ENCODE measurements at regions not wholly inside any gene's neighbourhood (a gene's known extent, or its start where the extent isn't known, plus 50 kb on each side); places are given as distances from the start of the nearest gene placed in this dataset.
"Not testable (repeated sequence)": the region's sequence is repeated elsewhere in the genome, so short reads cannot be mapped to it uniquely, and the experiment has no call there.

- TF ChIP-seq, protein P1, sequence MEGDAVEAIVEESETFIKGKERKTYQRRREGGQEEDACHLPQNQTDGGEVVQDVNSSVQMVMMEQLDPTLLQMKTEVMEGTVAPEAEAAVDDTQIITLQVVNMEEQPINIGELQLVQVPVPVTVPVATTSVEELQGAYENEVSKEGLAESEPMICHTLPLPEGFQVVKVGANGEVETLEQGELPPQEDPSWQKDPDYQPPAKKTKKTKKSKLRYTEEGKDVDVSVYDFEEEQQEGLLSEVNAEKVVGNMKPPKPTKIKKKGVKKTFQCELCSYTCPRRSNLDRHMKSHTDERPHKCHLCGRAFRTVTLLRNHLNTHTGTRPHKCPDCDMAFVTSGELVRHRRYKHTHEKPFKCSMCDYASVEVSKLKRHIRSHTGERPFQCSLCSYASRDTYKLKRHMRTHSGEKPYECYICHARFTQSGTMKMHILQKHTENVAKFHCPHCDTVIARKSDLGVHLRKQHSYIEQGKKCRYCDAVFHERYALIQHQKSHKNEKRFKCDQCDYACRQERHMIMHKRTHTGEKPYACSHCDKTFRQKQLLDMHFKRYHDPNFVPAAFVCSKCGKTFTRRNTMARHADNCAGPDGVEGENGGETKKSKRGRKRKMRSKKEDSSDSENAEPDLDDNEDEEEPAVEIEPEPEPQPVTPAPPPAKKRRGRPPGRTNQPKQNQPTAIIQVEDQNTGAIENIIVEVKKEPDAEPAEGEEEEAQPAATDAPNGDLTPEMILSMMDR (IDR thresholded peaks at IDR 0.05), result not testable (repeated sequence)
- TF ChIP-seq POLR2A (IDR thresholded peaks at IDR 0.05), result not testable (repeated sequence)
Observed at GRCh38 chrX:109912993-109913392, 89.9 kb upstream of the TMEM164 start.
